MG63 (cell line): ENCODE measurements at regions not wholly inside any gene's neighbourhood (a gene's known extent, or its start where the extent isn't known, plus 50 kb on each side); places are given as distances from the start of the nearest gene placed in this dataset.

ENCODE experiments used
- DNase-seq: peaks from one replicate; pipeline ENCODE4 v3.0.0-alpha.2; 2020
- H3K27me3 ChIP-seq: fragments of 250-450 bp; sonication (Bioruptor Pico); 2 replicates; pipeline ENCODE4 v1.5.1; 2020; ENCODE audit warnings: mild to moderate bottlenecking, moderate library complexity
- H3K36me3 ChIP-seq: fragments of 250-450 bp; sonication (Bioruptor Pico); 2 replicates; pipeline ENCODE4 v1.5.1; 2020; ENCODE audit warnings: mild to moderate bottlenecking, moderate library complexity
- H3K4me3 ChIP-seq: fragments of 250-450 bp; sonication (Bioruptor Pico); 2 replicates; pipeline ENCODE4 v1.5.1; 2020; ENCODE audit warnings: mild to moderate bottlenecking, moderate library complexity
- H3K9me3 ChIP-seq: fragments of 250-450 bp; sonication (Bioruptor Pico); 2 replicates; pipeline ENCODE4 v1.5.1; 2020; ENCODE audit warnings: mild to moderate bottlenecking, moderate library complexity

DNA sequence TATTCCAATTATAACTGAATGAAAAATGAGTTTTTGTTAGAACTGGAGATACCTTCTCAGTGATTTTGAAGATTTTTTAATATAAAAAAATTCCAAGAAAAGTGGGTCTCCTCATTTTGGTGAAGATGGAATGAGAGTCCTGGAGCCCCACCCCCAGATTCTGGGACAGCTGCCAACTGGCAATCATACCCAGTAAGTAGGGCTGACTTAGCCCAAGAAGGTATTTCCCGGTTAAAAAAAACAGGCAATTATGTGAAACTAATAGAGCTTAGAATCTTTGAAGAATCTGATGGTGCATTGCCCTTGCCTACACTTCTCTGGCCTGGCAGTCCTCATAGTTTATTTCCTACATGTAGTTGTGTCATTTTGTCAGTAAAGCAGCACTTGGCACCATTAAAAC is 52.8 kb upstream of the VWDE start:
- no peak overlapping the region for H3K4me3 ChIP-seq
- peak; percentile 4 for DNase-seq
- H3K9me3 ChIP-seq: no peaks in the 10 kb centered on the region

GRCh38 chr7:12458520-12459131 is 55.0 kb upstream of the VWDE start:
- no peaks in the 10 kb centered on the region for H3K9me3 ChIP-seq
- H3K4me3 ChIP-seq: no peak overlapping the region
- no peak for DNase-seq
- no peaks in the 10 kb centered on the region for H3K36me3 ChIP-seq
- H3K27me3 ChIP-seq: 0 out of 2 replicates have a peak, but pooled peaks cover 2% of the 10 kb centered on the region

More for the DNA sequence above, 52.8 kb upstream of the VWDE start:
- 0 out of 2 replicates have a peak, but pooled peaks cover 2% of the 10 kb centered on the region for H3K27me3 ChIP-seq
- H3K36me3 ChIP-seq: no peaks in the 10 kb centered on the region

- Histone ChIP-seq H3K4me3 (no peak overlapping the region), H3K36me3 (no peaks in the 10 kb centered on the region), H3K27me3 (no peaks in the 10 kb centered on the region), H3K9me3 (no peaks in the 10 kb centered on the region)
- no peak for DNase-seq
Observed at GRCh38 chr7:12467837-12468236, 64.2 kb upstream of the VWDE start.

- no peak for DNase-seq
- Histone ChIP-seq H3K4me3 (no peak overlapping the region), H3K27me3 (no peaks in the 10 kb centered on the region)
Observed at GRCh38 chr7:12469568-12469967, 65.9 kb upstream of the VWDE start.

GRCh38 chr7:12470930-12471329 is 67.3 kb upstream of the VWDE start:
- DNase-seq: no peak
- no peak overlapping the region for H3K4me3 ChIP-seq
- H3K36me3 ChIP-seq: no peaks in the 10 kb centered on the region
- no peaks in the 10 kb centered on the region for H3K9me3 ChIP-seq
- H3K27me3 ChIP-seq: no peaks in the 10 kb centered on the region

More at GRCh38 chr7:12469568-12469967, 65.9 kb upstream of the VWDE start:
- Histone ChIP-seq H3K36me3 (no peaks in the 10 kb centered on the region), H3K9me3 (no peaks in the 10 kb centered on the region)

DNA sequence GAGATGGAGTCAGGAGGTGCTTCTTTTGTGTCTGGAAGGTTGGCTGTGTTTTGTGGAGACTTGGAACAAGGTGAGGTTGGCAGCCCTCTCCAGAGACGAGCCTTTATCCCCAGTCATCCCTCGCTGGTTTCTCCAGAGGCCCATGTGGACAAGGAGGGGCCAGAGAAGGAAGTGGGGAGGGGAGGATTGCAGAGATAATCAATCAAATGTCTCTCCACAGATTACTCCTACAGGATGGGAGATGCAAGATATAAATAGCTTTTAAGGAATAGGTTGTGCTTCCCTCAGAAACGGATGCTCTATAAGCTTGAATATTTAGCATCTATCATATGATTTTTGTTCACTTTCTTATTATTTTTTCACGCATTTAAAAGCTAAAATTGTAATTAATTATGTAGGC is 70.4 kb upstream of the VWDE start:
- no peaks in the 10 kb centered on the region for H3K27me3 ChIP-seq

DNA sequence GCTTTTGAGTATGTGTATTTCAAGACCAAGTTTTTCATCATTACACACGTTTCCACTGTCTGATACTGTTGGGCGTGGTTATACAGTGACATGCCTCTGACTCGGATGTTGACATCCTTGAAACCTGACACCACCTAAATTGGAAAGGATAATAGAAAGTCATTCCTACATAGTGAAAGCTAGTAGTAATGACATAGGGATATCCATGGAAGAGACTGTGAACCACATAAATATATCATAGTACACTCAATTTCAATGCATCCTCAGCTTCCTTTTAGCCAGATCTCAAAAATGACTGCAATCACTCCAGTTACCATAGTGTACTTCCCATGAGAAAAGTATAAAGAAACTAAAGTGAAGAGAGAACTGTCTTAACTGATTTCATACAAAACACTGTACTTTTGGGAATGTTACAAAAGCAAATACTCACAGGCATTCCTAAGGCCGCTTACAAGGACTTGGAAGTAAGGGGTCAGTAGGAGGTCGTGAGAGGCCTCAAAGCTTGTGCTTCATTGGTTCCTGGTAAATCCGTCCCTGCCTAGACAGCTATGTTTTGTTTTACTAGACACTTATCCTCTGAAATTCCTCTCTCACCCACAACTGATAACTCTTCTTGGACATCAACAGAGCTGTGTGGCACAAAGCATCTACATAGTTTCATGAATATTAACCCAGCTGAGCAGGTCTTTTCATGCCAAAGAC is 71.8 kb upstream of the VWDE start:
- H3K4me3 ChIP-seq: no peak overlapping the region
- no peaks in the 10 kb centered on the region for H3K36me3 ChIP-seq
- H3K9me3 ChIP-seq: no peaks in the 10 kb centered on the region
- no peak for DNase-seq
- H3K27me3 ChIP-seq: no peaks in the 10 kb centered on the region

More for the DNA sequence above, 70.4 kb upstream of the VWDE start:
- no peak overlapping the region for H3K4me3 ChIP-seq
- DNase-seq: no peak
- H3K9me3 ChIP-seq: no peaks in the 10 kb centered on the region
- no peaks in the 10 kb centered on the region for H3K36me3 ChIP-seq

GRCh38 chr7:12477620-12478019 is 74.0 kb upstream of the VWDE start:
- H3K27me3 ChIP-seq: no peaks in the 10 kb centered on the region
- H3K4me3 ChIP-seq: no peak overlapping the region
- no peaks in the 10 kb centered on the region for H3K9me3 ChIP-seq
- no peak for DNase-seq
- no peaks in the 10 kb centered on the region for H3K36me3 ChIP-seq

- DNase-seq: no peak
Observed at GRCh38 chr7:12481722-12482121, 78.1 kb upstream of the VWDE start.

GRCh38 chr7:12485845-12486244 is 82.2 kb upstream of the VWDE start:
- DNase-seq: no peak
- Histone ChIP-seq H3K36me3 (no peaks in the 10 kb centered on the region), H3K4me3 (no peak overlapping the region), H3K27me3 (no peaks in the 10 kb centered on the region), H3K9me3 (no peaks in the 10 kb centered on the region; the same call in 1 of the 2 replicates)

More at GRCh38 chr7:12481722-12482121, 78.1 kb upstream of the VWDE start:
- Histone ChIP-seq H3K9me3 (no peaks in the 10 kb centered on the region), H3K36me3 (no peaks in the 10 kb centered on the region), H3K27me3 (no peaks in the 10 kb centered on the region), H3K4me3 (no peak overlapping the region)

DNA sequence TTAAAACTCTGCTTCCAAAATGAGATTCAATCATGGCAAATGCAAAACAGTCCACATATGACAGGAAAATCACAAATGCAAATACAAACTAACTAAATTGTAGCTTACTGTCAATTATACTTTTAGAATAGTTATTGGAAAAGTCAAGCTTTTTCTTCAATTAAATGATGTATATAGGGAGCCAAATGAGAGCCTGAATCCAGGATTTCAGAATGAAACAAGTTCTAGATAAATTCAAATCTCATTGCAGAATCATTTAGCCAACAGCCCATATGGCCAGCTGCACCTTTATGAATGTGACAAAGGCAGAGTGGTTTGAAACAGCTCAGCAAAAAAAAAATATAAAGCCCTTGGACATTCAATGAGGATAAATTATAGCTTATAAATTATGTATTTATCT is 82.2 kb upstream of the SCIN start:
- no peak for DNase-seq

GRCh38 chr7:12490107-12490688 is 80.3 kb upstream of the SCIN start:
- no peak for DNase-seq
- H3K36me3 ChIP-seq: no peaks in the 10 kb centered on the region
- H3K27me3 ChIP-seq: no peaks in the 10 kb centered on the region
- H3K4me3 ChIP-seq: no peak overlapping the region
- H3K9me3 ChIP-seq: no peaks in the 10 kb centered on the region; the same call in 1 of the 2 replicates

More for the DNA sequence above, 82.2 kb upstream of the SCIN start:
- Histone ChIP-seq H3K36me3 (no peaks in the 10 kb centered on the region), H3K4me3 (no peak overlapping the region), H3K9me3 (no peaks in the 10 kb centered on the region; the same call in 1 of the 2 replicates), H3K27me3 (no peaks in the 10 kb centered on the region)

GRCh38 chr7:12490940-12491339 is 79.6 kb upstream of the SCIN start:
- Histone ChIP-seq H3K4me3 (no peak overlapping the region), H3K9me3 (no peaks in the 10 kb centered on the region; the same call in 1 of the 2 replicates), H3K27me3 (no peaks in the 10 kb centered on the region), H3K36me3 (no peaks in the 10 kb centered on the region)
- DNase-seq: no peak

DNA sequence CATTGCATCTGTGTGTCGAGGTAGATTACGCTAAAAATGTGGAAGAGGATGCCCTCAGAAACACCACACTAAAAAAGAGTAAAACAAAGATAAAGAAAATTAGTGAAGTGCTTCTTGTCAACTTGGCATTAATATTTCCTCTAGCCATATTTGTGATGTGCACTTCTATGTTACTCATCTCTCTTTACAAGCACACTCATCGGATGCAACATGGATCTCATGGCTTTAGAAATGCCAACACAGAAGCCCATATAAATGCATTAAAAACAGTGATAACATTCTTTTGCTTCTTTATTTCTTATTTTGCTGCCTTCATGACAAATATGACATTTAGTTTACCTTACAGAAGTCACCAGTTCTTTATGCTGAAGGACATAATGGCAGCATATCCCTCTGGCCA is 79.0 kb upstream of the SCIN start:
- no peaks in the 10 kb centered on the region for H3K36me3 ChIP-seq
- H3K27me3 ChIP-seq: no peaks in the 10 kb centered on the region
- H3K9me3 ChIP-seq: no peaks in the 10 kb centered on the region; the same call in 1 of the 2 replicates
- H3K4me3 ChIP-seq: no peak overlapping the region
- no peak for DNase-seq

DNA sequence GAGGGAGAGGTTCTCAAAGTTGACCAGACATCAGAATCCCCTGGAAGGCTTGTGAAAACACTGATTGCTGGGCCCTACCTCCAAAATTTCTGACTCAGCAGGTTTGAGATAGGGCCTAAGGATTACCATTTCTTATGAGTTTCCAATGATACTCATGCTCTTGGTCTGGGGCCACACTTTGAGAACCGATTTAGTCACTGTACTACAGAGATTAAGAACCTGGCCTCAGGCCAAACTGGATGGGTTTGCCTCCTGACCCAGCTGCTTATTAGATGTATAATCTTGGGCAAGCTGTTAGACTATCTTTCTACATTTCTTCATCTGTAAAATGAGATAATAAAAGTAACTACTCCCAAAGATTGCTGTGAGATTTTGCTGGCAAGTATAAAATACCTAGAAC is 77.1 kb upstream of the SCIN start:
- Histone ChIP-seq H3K9me3 (no peaks in the 10 kb centered on the region), H3K4me3 (no peak overlapping the region), H3K27me3 (no peaks in the 10 kb centered on the region), H3K36me3 (no peaks in the 10 kb centered on the region)
- peak; percentile 35 for DNase-seq

DNA sequence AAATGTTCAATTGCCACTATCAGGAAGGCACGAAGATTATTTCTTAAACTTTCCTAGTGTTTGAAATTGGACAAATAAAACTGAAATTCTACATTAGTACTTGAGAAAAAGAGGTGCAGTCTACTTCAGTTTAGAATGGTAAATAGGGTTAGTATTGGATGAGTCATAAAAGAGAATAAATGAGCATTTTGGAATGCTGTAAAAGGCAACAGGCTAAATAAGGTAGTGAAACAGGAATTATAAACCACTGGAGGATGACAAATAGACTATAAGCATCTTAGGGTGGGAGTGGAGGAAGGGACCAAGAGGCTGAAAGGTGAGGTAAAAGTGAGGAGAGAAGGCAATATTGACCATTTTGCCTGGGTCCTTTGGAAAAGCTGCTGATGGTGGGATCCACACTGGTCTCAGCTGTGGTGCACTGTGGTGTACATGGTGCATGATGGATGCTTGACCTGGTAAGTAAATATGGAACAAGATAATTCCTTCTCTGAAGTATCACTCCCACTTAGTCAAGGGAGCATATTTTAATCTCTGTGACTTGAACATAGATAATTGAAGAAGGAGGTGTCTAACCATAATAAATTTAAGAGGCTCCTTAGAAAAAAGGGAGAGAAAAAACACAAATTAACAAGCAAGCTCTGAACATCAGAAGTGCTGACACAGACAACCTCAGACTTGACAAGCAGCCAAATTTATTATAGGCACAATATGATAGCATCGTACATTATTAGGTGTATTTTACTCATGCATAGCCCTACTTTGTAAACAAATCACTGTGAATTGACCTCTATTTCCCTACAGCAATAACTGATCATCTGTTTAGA is 76.4 kb upstream of the SCIN start:
- no peaks in the 10 kb centered on the region for H3K9me3 ChIP-seq
- no peaks in the 10 kb centered on the region for H3K27me3 ChIP-seq
- DNase-seq: no peak
- no peaks in the 10 kb centered on the region for H3K36me3 ChIP-seq
- no peak overlapping the region for H3K4me3 ChIP-seq

DNA sequence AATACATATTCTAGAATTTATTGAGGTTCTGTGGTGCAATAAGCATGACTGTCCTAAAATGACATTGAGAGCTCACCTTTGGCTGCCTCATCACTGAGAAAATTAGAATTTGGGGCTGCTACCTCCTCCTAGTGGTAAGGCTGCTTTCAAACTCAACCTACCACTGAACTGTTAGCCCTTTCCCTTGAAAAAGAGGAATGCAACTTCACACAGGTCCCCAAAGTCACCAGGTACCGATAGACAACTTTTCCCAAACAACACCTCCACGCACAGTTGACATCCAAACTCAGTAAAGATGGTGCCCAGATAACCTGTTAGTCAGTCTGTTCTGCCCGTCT is 75.9 kb upstream of the SCIN start:
- H3K4me3 ChIP-seq: no peak overlapping the region
- DNase-seq: no peak
- H3K9me3 ChIP-seq: no peaks in the 10 kb centered on the region
- H3K36me3 ChIP-seq: no peaks in the 10 kb centered on the region
- no peaks in the 10 kb centered on the region for H3K27me3 ChIP-seq
